ENCODE measurements at regions not wholly inside any gene's neighbourhood (a gene's known extent, or its start where the extent isn't known, plus 50 kb on each side); places are given as distances from the start of the nearest gene placed in this dataset.

- Histone ChIP-seq H3K27ac (ENCODE audit: low read depth, low read length) (no peak overlapping the region), H3K14ac (ENCODE audit: insufficient read length) (no peak overlapping the region), H3K4me3 (ENCODE audit: extremely low read depth in 1 of 4, insufficient read depth in 2 of 4, low read depth in 3 of 4, low read length in 4 of 4) (no peak overlapping the region), H2BK120ac (replicated peaks; ENCODE audit: low read depth, low read length) (no peak overlapping the region), H2BK20ac (ENCODE audit: low read length) (no peak overlapping the region), H3K4ac (replicated peaks; ENCODE audit: insufficient read length, low read depth, low read length) (no peak overlapping the region), H3K4me2 (ENCODE audit: insufficient read depth in 1 of 2, low read depth in 2 of 2, low read length in 2 of 2) (no peak overlapping the region), H3K56ac (replicated peaks; ENCODE audit: insufficient read length, low read depth, low read length) (no peak overlapping the region), H3K9ac (replicated peaks in 1 of 4; ENCODE audit: extremely low read depth in 1 of 4, low read depth in 3 of 4, low read length in 3 of 4) (no peak overlapping the region), H3K9me3 (ENCODE audit: insufficient read depth in 2 of 2, low read depth in 1 of 2, low read length in 1 of 2) (no peaks in the 10 kb centered on the region; a peak in 1 of 4 replicates), H3K18ac (ENCODE audit: extremely low read depth, low read length) (no peak overlapping the region), H3K27me3 (replicated peaks in 1 of 4; ENCODE audit: control insufficient read depth in 3 of 4, extremely low read depth in 1 of 4, insufficient read depth in 3 of 4, low read length in 3 of 4) (no peaks in the 10 kb centered on the region), H3K23ac (ENCODE audit: insufficient read length) (no peak overlapping the region), H3K23me2 (ENCODE audit: low read depth, low read length) (no peaks in the 10 kb centered on the region), H3K79me1 (ENCODE audit: low read depth, low read length) (no peaks in the 10 kb centered on the region), H3K4me1 (replicated peaks in 1 of 4; ENCODE audit: control insufficient read depth in 3 of 4, insufficient read depth in 4 of 4, low read length in 3 of 4) (no peaks in the 10 kb centered on the region), H2AFZ (ENCODE audit: low read length) (no peak overlapping the region), H3K79me2 (ENCODE audit: control insufficient read depth in 1 of 2, insufficient read depth in 2 of 2, low read length in 2 of 2) (no peaks in the 10 kb centered on the region), H4K91ac (replicated peaks; ENCODE audit: insufficient read length, low read length) (no peak overlapping the region), H2BK15ac (ENCODE audit: low read length) (no peak overlapping the region), H2BK12ac (ENCODE audit: low read depth, low read length) (no peak overlapping the region), H4K8ac (ENCODE audit: extremely low read depth, insufficient read depth, low read length) (no peak overlapping the region), H4K20me1 (replicated peaks in 1 of 2; ENCODE audit: control insufficient read depth in 1 of 2, insufficient read depth in 2 of 2, low read length in 2 of 2) (no peaks in the 10 kb centered on the region), H4K5ac (ENCODE audit: insufficient read length, low read depth, low read length) (no peak overlapping the region), H2AK5ac (ENCODE audit: low read depth, low read length) (no peak overlapping the region), H2BK5ac (ENCODE audit: low read depth, low read length) (no peak overlapping the region), H3K36me3 (ENCODE audit: control insufficient read depth in 2 of 4, insufficient read depth in 4 of 4, low read length in 3 of 4) (no peaks in the 10 kb centered on the region)
- 83% methylated on average over 3 of the region's 3 CpGs; no CpG with 5 or more reads in 1 of the 2 experiments for WGBS, 2 experiments (ENCODE audit: extremely low coverage in 1 of 2, insufficient coverage in 1 of 2, insufficient read length in 1 of 2, insufficient replicate concordance in 2 of 2, low coverage in 1 of 2, low lambda C conversion rate in 2 of 2, missing lambda C conversion rate in 1 of 2)
- FAIRE-seq (no peak), DNase-seq (ENCODE audit: low read depth in 1 of 2, low spot score in 2 of 2) (no peak)
- CTCF ChIA-PET (ENCODE audit: partially characterized antibody) = no interaction called here
- POLR2A ChIA-PET (ENCODE audit: partially characterized antibody) = no interaction called here
- TF ChIP-seq E2F6 (IDR thresholded peaks at IDR 0.05) (no peak), BCL11A (IDR thresholded peaks at IDR 0.05; ENCODE audit: low read depth in 2 of 2, low read length in 2 of 2) (no peak), JUN (IDR thresholded peaks at IDR 0.05; ENCODE audit: low read depth, low read length) (no peak), SRF (IDR thresholded peaks at IDR 0.05; ENCODE audit: low read depth, low read length) (no peak), TAF1 (IDR thresholded peaks at IDR 0.05; ENCODE audit: low read depth, low read length) (no peak), SAP30 (IDR thresholded peaks at IDR 0.05; ENCODE audit: insufficient read depth, insufficient replicate concordance, low read length) (no peak), RXRA (IDR thresholded peaks at IDR 0.05; ENCODE audit: insufficient read depth, low read depth, low read length) (no peak), CHD2 (IDR thresholded peaks at IDR 0.05; ENCODE audit: low read length) (no peak), ATF3 (IDR thresholded peaks at IDR 0.05; ENCODE audit: insufficient read depth, low read depth, low read length) (no peak), USF2 (IDR thresholded peaks at IDR 0.05; ENCODE audit: low read length) (no peak), MAFK (IDR thresholded peaks at IDR 0.05; ENCODE audit: low read depth, low read length) (no peak), CHD1 (IDR thresholded peaks at IDR 0.05; ENCODE audit: low read depth, low read length) (no peak), GTF2F1 (IDR thresholded peaks at IDR 0.05; ENCODE audit: borderline replicate concordance, low read depth, low read length) (no peak), SP4 (IDR thresholded peaks at IDR 0.05; ENCODE audit: low read length) (no peak)
Observed at GRCh38 chr12:83886479-83886878, 1026.1 kb downstream of the SLC6A15 start.

All from H1 (cell line).